SK-N-SH (cell line): ENCODE measurements at regions not wholly inside any gene's neighbourhood (a gene's known extent, or its start where the extent isn't known, plus 50 kb on each side); places are given as distances from the start of the nearest gene placed in this dataset.

Experiments
- CTCF ChIA-PET: fragments of 300-600, 350-600 bp; formaldehyde crosslinking; extraction: SDS; loops from one replicate; lab custom pipeline; 2021; lab: Yijun Ruan, JAX
- POLR2A ChIA-PET: fragments of 350-600 bp; sonication (Branson Sonifier 250); formaldehyde crosslinking; extraction: SDS; loops from one replicate; lab custom pipeline; 2020; ENCODE audit warnings: antibody characterized with exemption, inconsistent platforms; lab: Yijun Ruan, JAX
- DNase-seq: peaks from one replicate; pipeline ENCODE4 v3.0.0; 2012
- H2AFZ ChIP-seq: fragments of 200-600 bp; sonication (generic); 2 replicates; pipeline ENCODE4 v1.8.1; 2016; ENCODE audit warnings: antibody characterized with exemption, mild to moderate bottlenecking, low read depth
- H3F3A ChIP-seq: fragments of 200-600 bp; sonication (generic); replicated peaks from 2 replicates; pipeline ENCODE3; 2016; ENCODE audit warnings: antibody characterized with exemption, mild to moderate bottlenecking; ENCODE audit not compliant: insufficient read depth
- H3K27ac ChIP-seq, 2 experiments: fragments of 200-500 bp in 1 of 2; fragments of 200-600 bp in 1 of 2; sonication (Bioruptor generic) in 1 of 2; sonication (generic), shearing (Covaris generic) in 1 of 2; 2 replicates each; pipeline versions ENCODE4 v1.5.1 to v1.6.1; 2014 to 2016; ENCODE audit warnings: low read depth in 2 of 2, inconsistent platforms in 1 of 2, low read length in 1 of 2, mild to moderate bottlenecking in 1 of 2, mixed read lengths in 1 of 2
- H3K27me3 ChIP-seq: fragments of 200-600 bp; sonication (generic), shearing (Covaris generic); 2 replicates; pipeline ENCODE4 v1.6.1; 2016; ENCODE audit warnings: mixed run types; ENCODE audit not compliant: insufficient read depth
- H3K36me3 ChIP-seq, 2 experiments: fragments of 200-500 bp in 1 of 2; fragments of 200-600 bp in 1 of 2; sonication (Bioruptor generic) in 1 of 2; sonication (generic) in 1 of 2; replicated peaks in 1 of 2; 2 replicates each; pipeline versions ENCODE3 to v1.5.1; 2014 to 2016; ENCODE audit warnings: low read length in 1 of 2, mild to moderate bottlenecking in 1 of 2; ENCODE audit not compliant: insufficient read depth in 2 of 2, control insufficient read depth in 1 of 2
- H3K4me1 ChIP-seq, 2 experiments: fragments of 200-500 bp in 1 of 2; fragments of 200-600 bp in 1 of 2; sonication (Bioruptor generic) in 1 of 2; sonication (generic), shearing (Covaris generic) in 1 of 2; 2 replicates each; pipeline versions ENCODE4 v1.5.1 to v1.6.1; 2014 to 2016; ENCODE audit warnings: low read depth in 1 of 2, low read length in 1 of 2, mixed run types in 1 of 2; ENCODE audit not compliant: insufficient read depth in 2 of 2, control insufficient read depth in 1 of 2
- H3K4me2 ChIP-seq: fragments of 200-600 bp; sonication (generic), shearing (Covaris generic); 2 replicates; pipeline ENCODE4 v1.6.1; 2017; ENCODE audit warnings: mixed run types
- H3K4me3 ChIP-seq, 2 experiments: fragments of 200-500 bp in 1 of 2; fragments of 200-600 bp in 1 of 2; sonication (Bioruptor generic) in 1 of 2; sonication (generic), shearing (Covaris generic) in 1 of 2; 2 replicates each; pipeline versions ENCODE4 v1.5.1 to v1.8.1; 2014 to 2016; ENCODE audit warnings: low read depth in 2 of 2, inconsistent platforms in 1 of 2, low read length in 1 of 2, mild to moderate bottlenecking in 1 of 2, mixed read lengths in 1 of 2, moderate library complexity in 1 of 2
- H3K79me2 ChIP-seq: fragments of 200-600 bp; sonication (generic); 2 replicates; pipeline ENCODE4 v1.8.1; 2017; ENCODE audit warnings: mild to moderate bottlenecking; ENCODE audit not compliant: insufficient read depth
- H3K9ac ChIP-seq: fragments of 200-600 bp; sonication (generic); 2 replicates; pipeline ENCODE4 v1.6.1; 2017; ENCODE audit warnings: mixed run types
- H3K9me2 ChIP-seq: fragments of 200-600 bp; sonication (generic); 2 replicates; pipeline ENCODE4 v1.6.1; 2017; ENCODE audit warnings: mixed run types
- H3K9me3 ChIP-seq: fragments of 200-600 bp; sonication (generic); 2 replicates; pipeline ENCODE4 v1.6.1; 2017; ENCODE audit warnings: mixed run types, mild to moderate bottlenecking, moderate library complexity
- H4K20me1 ChIP-seq: fragments of 200-600 bp; sonication (generic); 2 replicates; pipeline ENCODE4 v1.6.1; 2017; ENCODE audit warnings: mild to moderate bottlenecking, mixed run types; ENCODE audit not compliant: insufficient read depth
- CHD2 ChIP-seq: fragments of 150-350 bp; IDR thresholded peaks from 2 replicates; pipeline ENCODE4 v1.6.1; 2018; ENCODE audit warnings: low read length; ENCODE audit not compliant: partially characterized antibody
- FOXJ3 ChIP-seq: sonication (generic); formaldehyde crosslinking; IDR thresholded peaks from 2 replicates; pipeline ENCODE4 v1.5.1; 2020; ENCODE audit warnings: mild to moderate bottlenecking, missing genetic modification reagents
- FOXM1 ChIP-seq: IDR thresholded peaks from 2 replicates; pipeline ENCODE4 v1.4.0; 2012; ENCODE audit warnings: low read depth, mild to moderate bottlenecking
- GABPA ChIP-seq: IDR thresholded peaks from 2 replicates; pipeline ENCODE4 v1.4.0; 2012; ENCODE audit warnings: low read depth, mild to moderate bottlenecking
- JUND ChIP-seq: IDR thresholded peaks from 2 replicates; pipeline ENCODE4 v1.4.0; 2012
- NRF1 ChIP-seq: IDR thresholded peaks from 2 replicates; pipeline ENCODE4 v1.6.1; 2012; ENCODE audit warnings: low read depth, mild to moderate bottlenecking, low read length
- RAD21 ChIP-seq: IDR thresholded peaks from 2 replicates; pipeline ENCODE4 v1.6.1; 2012; ENCODE audit warnings: mild to moderate bottlenecking, low read length
- RCOR1 ChIP-seq: fragments of 150-350 bp; IDR thresholded peaks from 2 replicates; pipeline ENCODE4 v1.6.1; 2017; ENCODE audit warnings: antibody characterized with exemption, low read length
- RFX5 ChIP-seq: IDR thresholded peaks from 2 replicates; pipeline ENCODE4 v1.6.1; 2012; ENCODE audit warnings: mild to moderate bottlenecking, improper control_type of control experiment, low read length
- RXRA ChIP-seq: IDR thresholded peaks from 2 replicates; pipeline ENCODE4 v1.4.0; 2012; ENCODE audit warnings: low read depth, mild to moderate bottlenecking, borderline replicate concordance
- SMC3 ChIP-seq: IDR thresholded peaks from 2 replicates; pipeline ENCODE4 v1.6.1; 2012; ENCODE audit warnings: low read depth, low read length, improper control_type of control experiment
- TAF1 ChIP-seq: IDR thresholded peaks from 2 replicates; pipeline ENCODE4 v1.6.1; 2012; ENCODE audit warnings: low read depth, mild to moderate bottlenecking, low read length, moderate library complexity, borderline replicate concordance
- TEAD4 ChIP-seq: IDR thresholded peaks from 2 replicates; pipeline ENCODE4 v1.4.0; 2012; ENCODE audit warnings: mild to moderate bottlenecking, borderline replicate concordance; ENCODE audit not compliant: insufficient read depth
- YY1 ChIP-seq: IDR thresholded peaks from 2 replicates; pipeline ENCODE4 v1.4.0; 2012; ENCODE audit warnings: low read depth, mild to moderate bottlenecking
- WGBS: methylation state at CpG from one replicate; pipeline ENCODE4 v1.1.6; 2017; ENCODE audit warnings: low lambda C conversion rate; 5-methylcytosine and 5-hydroxymethylcytosine counted together
- TF ChIP-seq, protein P1 (sequence below): fragments of 150-350 bp; IDR thresholded peaks from 2 replicates; pipeline ENCODE4 v1.6.1; 2017; ENCODE audit warnings: antibody characterized with exemption, low read length, low read depth, borderline replicate concordance
- TF ChIP-seq, protein P2 (sequence below): IDR thresholded peaks from 2 replicates; pipeline ENCODE4 v1.4.0; 2012; ENCODE audit warnings: low read depth
- TF ChIP-seq, protein P3 (sequence below): IDR thresholded peaks from 2 replicates; pipeline ENCODE4 v1.4.0; 2012; ENCODE audit warnings: low read depth, borderline replicate concordance
- TF ChIP-seq, protein P4 (sequence below): fragments of 200-600 bp; sonication (generic); IDR thresholded peaks from 2 replicates; pipeline ENCODE4 v1.6.1; 2017; ENCODE audit warnings: antibody characterized with exemption, mild to moderate bottlenecking, moderate library complexity
- TF ChIP-seq, protein P5 (sequence below): fragments of 150-350 bp; IDR thresholded peaks from 2 replicates; pipeline ENCODE4 v1.6.1; 2016; ENCODE audit warnings: mild to moderate bottlenecking, low read depth, low read length

DNA sequence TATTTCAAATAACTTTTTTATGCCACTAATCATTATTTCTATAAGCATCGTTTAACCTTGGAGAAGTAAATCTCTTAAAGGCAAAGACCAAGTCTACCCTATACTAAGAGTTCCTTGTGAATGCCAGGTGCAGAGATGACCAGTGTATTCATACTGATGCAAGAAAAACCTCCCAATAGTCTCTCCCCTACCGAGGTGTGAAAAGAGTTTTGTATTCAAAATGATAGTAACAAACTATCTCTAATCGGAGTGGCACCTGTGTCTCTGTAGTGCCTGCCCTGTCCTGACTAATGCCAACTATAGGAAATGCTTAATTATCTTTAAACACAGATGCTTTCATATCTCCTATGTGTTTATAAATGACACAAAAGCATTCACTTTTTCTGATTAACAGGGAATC is 798.5 kb downstream of the TRIB2 start:
- no peaks in the 10 kb centered on the region for H3K4me1 ChIP-seq
- CTCF ChIA-PET, result no interaction called here
- TF ChIP-seq, protein P1, sequence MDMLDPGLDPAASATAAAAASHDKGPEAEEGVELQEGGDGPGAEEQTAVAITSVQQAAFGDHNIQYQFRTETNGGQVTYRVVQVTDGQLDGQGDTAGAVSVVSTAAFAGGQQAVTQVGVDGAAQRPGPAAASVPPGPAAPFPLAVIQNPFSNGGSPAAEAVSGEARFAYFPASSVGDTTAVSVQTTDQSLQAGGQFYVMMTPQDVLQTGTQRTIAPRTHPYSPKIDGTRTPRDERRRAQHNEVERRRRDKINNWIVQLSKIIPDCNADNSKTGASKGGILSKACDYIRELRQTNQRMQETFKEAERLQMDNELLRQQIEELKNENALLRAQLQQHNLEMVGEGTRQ, result no peak
- no peak for TF ChIP-seq GABPA
- TF ChIP-seq, all 33 proteins: peak for 0
- H3K79me2 ChIP-seq, result no peaks in the 10 kb centered on the region
- H3F3A ChIP-seq, result no peaks in the 10 kb centered on the region
- POLR2A ChIA-PET, result no interaction called here
- no peaks in the 10 kb centered on the region for H3K27me3 ChIP-seq
- no peak overlapping the region for H3K4me2 ChIP-seq
- no peak for DNase-seq
- no peak overlapping the region for H2AFZ ChIP-seq
- no peaks in the 10 kb centered on the region for H3K9me2 ChIP-seq
- no peak overlapping the region for H3K9ac ChIP-seq
- no peaks in the 10 kb centered on the region for H4K20me1 ChIP-seq
- 23% methylated on average over 3 of the region's 3 CpGs for whole genome bisulfite sequencing
- H3K36me3 ChIP-seq, result no peaks in the 10 kb centered on the region
- H3K4me3 ChIP-seq, result no peak overlapping the region
- H3K27ac ChIP-seq, result no peak overlapping the region
- no peaks in the 10 kb centered on the region for H3K9me3 ChIP-seq

DNA sequence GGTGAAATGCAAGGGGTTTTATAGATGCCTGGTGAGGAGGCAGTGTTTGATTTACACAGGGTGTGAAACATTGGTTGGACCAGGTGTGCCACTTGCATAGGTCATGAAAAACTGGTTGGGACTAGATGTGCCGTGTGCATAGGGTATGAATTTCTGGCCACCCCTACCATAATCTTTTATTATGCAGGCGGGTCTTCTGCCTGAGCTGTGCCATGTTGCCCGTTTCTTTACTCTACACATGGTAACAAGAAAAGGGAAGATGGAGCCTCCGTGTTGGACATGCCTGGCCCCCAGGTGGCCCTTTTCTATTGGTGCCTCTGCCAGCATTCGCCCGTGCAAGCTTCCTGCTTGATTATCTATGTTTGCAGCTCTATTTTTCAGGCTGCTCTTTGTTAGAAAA is 805.4 kb downstream of the TRIB2 start:
- CTCF ChIA-PET, result interaction anchor here (0.6 to 2.7 kb wide), 3 partner anchors 12 to 47 kb away, joined by 3 to 7 read pairs (median 3); no protein-coding TSS in a partner anchor
- no peak for TF ChIP-seq RXRA
- TF ChIP-seq, protein P2, sequence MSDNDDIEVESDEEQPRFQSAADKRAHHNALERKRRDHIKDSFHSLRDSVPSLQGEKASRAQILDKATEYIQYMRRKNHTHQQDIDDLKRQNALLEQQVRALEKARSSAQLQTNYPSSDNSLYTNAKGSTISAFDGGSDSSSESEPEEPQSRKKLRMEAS, result no peak
- TF ChIP-seq RCOR1, result no peak
- TF ChIP-seq, protein P3, sequence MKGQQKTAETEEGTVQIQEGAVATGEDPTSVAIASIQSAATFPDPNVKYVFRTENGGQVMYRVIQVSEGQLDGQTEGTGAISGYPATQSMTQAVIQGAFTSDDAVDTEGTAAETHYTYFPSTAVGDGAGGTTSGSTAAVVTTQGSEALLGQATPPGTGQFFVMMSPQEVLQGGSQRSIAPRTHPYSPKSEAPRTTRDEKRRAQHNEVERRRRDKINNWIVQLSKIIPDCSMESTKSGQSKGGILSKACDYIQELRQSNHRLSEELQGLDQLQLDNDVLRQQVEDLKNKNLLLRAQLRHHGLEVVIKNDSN, result no peak
- TF ChIP-seq SMC3, result no peak
- TF ChIP-seq NRF1, result no peak
- TF ChIP-seq YY1, result no peak
- no peak for TF ChIP-seq FOXM1
- TF ChIP-seq FOXJ3 (CRISPR knock-in tag), result no peak
- TF ChIP-seq, protein P4, sequence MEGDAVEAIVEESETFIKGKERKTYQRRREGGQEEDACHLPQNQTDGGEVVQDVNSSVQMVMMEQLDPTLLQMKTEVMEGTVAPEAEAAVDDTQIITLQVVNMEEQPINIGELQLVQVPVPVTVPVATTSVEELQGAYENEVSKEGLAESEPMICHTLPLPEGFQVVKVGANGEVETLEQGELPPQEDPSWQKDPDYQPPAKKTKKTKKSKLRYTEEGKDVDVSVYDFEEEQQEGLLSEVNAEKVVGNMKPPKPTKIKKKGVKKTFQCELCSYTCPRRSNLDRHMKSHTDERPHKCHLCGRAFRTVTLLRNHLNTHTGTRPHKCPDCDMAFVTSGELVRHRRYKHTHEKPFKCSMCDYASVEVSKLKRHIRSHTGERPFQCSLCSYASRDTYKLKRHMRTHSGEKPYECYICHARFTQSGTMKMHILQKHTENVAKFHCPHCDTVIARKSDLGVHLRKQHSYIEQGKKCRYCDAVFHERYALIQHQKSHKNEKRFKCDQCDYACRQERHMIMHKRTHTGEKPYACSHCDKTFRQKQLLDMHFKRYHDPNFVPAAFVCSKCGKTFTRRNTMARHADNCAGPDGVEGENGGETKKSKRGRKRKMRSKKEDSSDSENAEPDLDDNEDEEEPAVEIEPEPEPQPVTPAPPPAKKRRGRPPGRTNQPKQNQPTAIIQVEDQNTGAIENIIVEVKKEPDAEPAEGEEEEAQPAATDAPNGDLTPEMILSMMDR, result no peak
- TF ChIP-seq, protein P5, sequence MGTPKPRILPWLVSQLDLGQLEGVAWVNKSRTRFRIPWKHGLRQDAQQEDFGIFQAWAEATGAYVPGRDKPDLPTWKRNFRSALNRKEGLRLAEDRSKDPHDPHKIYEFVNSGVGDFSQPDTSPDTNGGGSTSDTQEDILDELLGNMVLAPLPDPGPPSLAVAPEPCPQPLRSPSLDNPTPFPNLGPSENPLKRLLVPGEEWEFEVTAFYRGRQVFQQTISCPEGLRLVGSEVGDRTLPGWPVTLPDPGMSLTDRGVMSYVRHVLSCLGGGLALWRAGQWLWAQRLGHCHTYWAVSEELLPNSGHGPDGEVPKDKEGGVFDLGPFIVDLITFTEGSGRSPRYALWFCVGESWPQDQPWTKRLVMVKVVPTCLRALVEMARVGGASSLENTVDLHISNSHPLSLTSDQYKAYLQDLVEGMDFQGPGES, result no peak
- TF ChIP-seq RFX5, result no peak
- TF ChIP-seq GABPA, result no peak
- TF ChIP-seq TAF1, result no peak
- no peak for TF ChIP-seq RAD21
- no peak for TF ChIP-seq JUND
- TF ChIP-seq CHD2, result no peak
- TF ChIP-seq TEAD4, result no peak
- POLR2A ChIA-PET, result no interaction called here

More for the DNA sequence above, 805.4 kb downstream of the TRIB2 start:
- no peaks in the 10 kb centered on the region for H3K36me3 ChIP-seq
- H3K79me2 ChIP-seq, result no peaks in the 10 kb centered on the region
- H3K27ac ChIP-seq, result no peak overlapping the region
- H3K4me3 ChIP-seq, result no peak overlapping the region
- no peak overlapping the region for H3K4me2 ChIP-seq
- no peak overlapping the region for H2AFZ ChIP-seq
- no peaks in the 10 kb centered on the region for H4K20me1 ChIP-seq
- H3K4me1 ChIP-seq, result no peaks in the 10 kb centered on the region
- no peak for DNase-seq
- H3K9me3 ChIP-seq, result no peaks in the 10 kb centered on the region
- H3K27me3 ChIP-seq, result no peaks in the 10 kb centered on the region
- no peaks in the 10 kb centered on the region for H3F3A ChIP-seq
- 28% methylated on average over 6 of the region's 6 CpGs for WGBS
- no peaks in the 10 kb centered on the region for H3K9me2 ChIP-seq
- H3K9ac ChIP-seq, result no peak overlapping the region
